ENCODE measurements at regions not wholly inside any gene's neighbourhood (a gene's known extent, or its start where the extent isn't known, plus 50 kb on each side); places are given as distances from the start of the nearest gene placed in this dataset.

GRCh38 chrX:40962793-40963407 lies 122.3 kb upstream of the USP9X start:
- no peak overlapping the region for H3K4me3 ChIP-seq (ENCODE audit: low read depth, low read length)
- no peaks in the 10 kb centered on the region for H3K27me3 ChIP-seq (ENCODE audit: control insufficient read depth, insufficient read depth, low read length)
- no peak for DNase-seq (ENCODE audit: low read depth)
- FAIRE-seq: no peak
- TF ChIP-seq CTCF (IDR thresholded peaks at IDR 0.05; ENCODE audit: insufficient read depth, low read length, severe bottlenecking): no peak
- H3K36me3 ChIP-seq (ENCODE audit: control insufficient read depth, insufficient read depth, low read length): no peaks in the 10 kb centered on the region

DNA sequence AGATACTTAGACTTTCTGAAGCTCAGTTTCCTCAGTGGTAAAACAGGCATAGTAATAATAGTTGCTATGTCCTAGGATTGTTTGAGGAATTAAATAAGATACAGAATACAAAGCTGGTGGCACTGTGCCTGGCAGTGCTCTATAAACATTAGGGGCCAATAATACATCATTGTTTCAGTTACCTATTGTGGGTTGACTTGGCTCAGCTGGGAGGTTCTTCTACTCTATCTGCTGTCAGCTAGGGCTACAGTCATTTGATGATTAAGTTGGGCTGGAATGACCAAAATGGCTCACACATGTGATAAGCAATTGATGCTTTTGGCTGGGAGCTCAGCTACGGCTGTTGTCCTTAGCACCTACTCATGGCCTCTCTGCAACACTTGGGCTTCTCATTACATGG lies 121.2 kb upstream of the USP9X start:
- Histone ChIP-seq H3K27me3 (ENCODE audit: control insufficient read depth, insufficient read depth, low read length) (no peaks in the 10 kb centered on the region), H3K4me3 (ENCODE audit: low read depth, low read length) (no peak overlapping the region), H3K36me3 (ENCODE audit: control insufficient read depth, insufficient read depth, low read length) (no peaks in the 10 kb centered on the region)
- FAIRE-seq (no peak), DNase-seq (ENCODE audit: low read depth) (no peak)
- TF ChIP-seq CTCF (IDR thresholded peaks at IDR 0.05; ENCODE audit: insufficient read depth, low read length, severe bottlenecking): no peak

DNA sequence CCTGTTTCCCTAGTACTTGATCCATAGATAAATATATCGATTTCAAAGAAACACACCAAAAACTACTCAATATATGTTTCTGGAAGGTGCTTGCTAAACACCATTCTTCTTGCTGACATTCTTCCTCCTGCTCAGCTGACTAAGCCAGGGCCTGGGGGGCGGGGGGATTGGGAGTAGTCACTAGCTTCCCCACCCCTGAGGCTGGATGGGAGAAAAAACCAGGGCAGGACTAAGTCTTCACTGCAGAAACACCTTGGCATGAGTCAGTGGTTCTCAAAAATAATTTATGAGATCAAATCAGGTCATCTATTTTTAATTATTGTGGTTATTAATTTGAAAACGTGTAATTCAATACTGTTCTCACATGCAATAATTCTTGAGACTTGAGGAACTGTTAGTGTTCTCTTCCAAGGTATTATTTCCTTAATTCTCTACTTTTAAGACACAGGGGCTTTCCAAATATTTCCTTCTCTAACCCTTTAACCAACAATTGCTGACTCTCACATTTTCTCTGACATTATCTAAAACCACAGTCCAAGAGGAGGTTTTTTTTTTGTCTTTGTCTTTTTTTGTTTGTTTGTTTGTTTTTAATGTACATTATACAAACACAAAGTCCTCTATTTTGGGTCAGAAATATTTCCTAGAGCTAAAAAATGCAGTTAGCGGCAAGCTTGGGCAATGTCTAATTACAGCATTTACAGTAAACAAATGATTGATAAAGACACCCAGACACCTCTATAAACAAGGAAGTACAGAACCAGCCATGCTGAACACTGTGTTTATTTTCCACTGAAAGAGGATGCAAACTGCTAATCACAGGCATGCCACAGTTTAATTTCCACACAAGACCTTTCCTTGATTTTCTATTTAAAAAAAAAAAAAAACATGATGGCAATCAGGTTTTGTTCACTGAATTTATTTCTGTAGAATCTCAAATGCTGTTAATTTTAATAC lies 120.3 kb upstream of the USP9X start:
- Histone ChIP-seq H3K27me3 (ENCODE audit: control insufficient read depth, insufficient read depth, low read length) (no peaks in the 10 kb centered on the region), H3K36me3 (ENCODE audit: control insufficient read depth, insufficient read depth, low read length) (no peaks in the 10 kb centered on the region), H3K4me3 (ENCODE audit: low read depth, low read length) (no peak overlapping the region)
- DNase-seq (ENCODE audit: low read depth) (peak; percentile 61), FAIRE-seq (no peak)
- TF ChIP-seq CTCF (IDR thresholded peaks at IDR 0.05; ENCODE audit: insufficient read depth, low read length, severe bottlenecking): no peak

GRCh38 chrX:40966213-40966820 lies 118.9 kb upstream of the USP9X start:
- DNase-seq (ENCODE audit: low read depth): peak; percentile 52
- no peak overlapping the region for H3K4me3 ChIP-seq (ENCODE audit: low read depth, low read length)
- no peak for TF ChIP-seq CTCF (IDR thresholded peaks at IDR 0.05; ENCODE audit: insufficient read depth, low read length, severe bottlenecking)
- H3K27me3 ChIP-seq (ENCODE audit: control insufficient read depth, insufficient read depth, low read length): no peaks in the 10 kb centered on the region
- H3K36me3 ChIP-seq (ENCODE audit: control insufficient read depth, insufficient read depth, low read length): no peaks in the 10 kb centered on the region
- no peak for FAIRE-seq

- no peak for TF ChIP-seq CTCF (IDR thresholded peaks at IDR 0.05; ENCODE audit: insufficient read depth, low read length, severe bottlenecking)
- no peak overlapping the region for H3K4me3 ChIP-seq (ENCODE audit: low read depth, low read length)
- no peak for FAIRE-seq
Observed at GRCh38 chrX:40968180-40968579, 117.1 kb upstream of the USP9X start.

More at GRCh38 chrX:40968180-40968579, 117.1 kb upstream of the USP9X start:
- no peak for DNase-seq (ENCODE audit: low read depth)
- no peaks in the 10 kb centered on the region for H3K36me3 ChIP-seq (ENCODE audit: control insufficient read depth, insufficient read depth, low read length)
- H3K27me3 ChIP-seq (ENCODE audit: control insufficient read depth, insufficient read depth, low read length): no peaks in the 10 kb centered on the region
